B cell (primary cell): ENCODE measurements at regions not wholly inside any gene's neighbourhood (a gene's known extent, or its start where the extent isn't known, plus 50 kb on each side); places are given as distances from the start of the nearest gene placed in this dataset.

ENCODE experiments used
- ATAC-seq: fragments of 200-7000 bp; cut with Tn5 transposase; one replicate; pipeline ENCODE4 v1.10.0; 2021; ENCODE audit warnings: low read depth, mild to moderate bottlenecking, moderate number of reproducible peaks, moderate library complexity
- CTCF ChIA-PET: fragments of 350-600 bp; sonication (Branson Sonifier 250); formaldehyde crosslinking; loops from one replicate; lab custom pipeline; 2021; ENCODE audit warnings: antibody characterized with exemption, inconsistent platforms; lab: Charles Lee
- POLR2A ChIA-PET: fragments of 350-600 bp; sonication (Branson Sonifier 250); formaldehyde crosslinking; loops from one replicate; lab custom pipeline; 2021; ENCODE audit warnings: antibody characterized with exemption; lab: Charles Lee
- DNase-seq: peaks from one replicate; pipeline ENCODE4 v3.0.0; 2013
- H2AFZ ChIP-seq: 2 replicates; pipeline ENCODE4 v1.6.1; 2012; ENCODE audit warnings: mild to moderate bottlenecking, low read depth, low read length; ENCODE audit not compliant: insufficient read depth, poor library complexity, severe bottlenecking
- H3K27ac ChIP-seq, 2 donors: 1 replicate in 1 of 2; 2 replicates in 1 of 2; pipeline ENCODE4 v1.5.1; 2012 to 2013; ENCODE audit warnings: low read length in 2 of 2, mild to moderate bottlenecking in 2 of 2, moderate library complexity in 1 of 2
- H3K27me3 ChIP-seq, 4 experiments: fragments of 200-600 bp in 1 of 4; sonication (generic) in 1 of 4; replicated peaks in 1 of 4; 1 replicate in 2 of 4; 2 replicates in 2 of 4; pipeline versions ENCODE4 v1.6.1 to v1.7.0; 2013 to 2016; ENCODE audit warnings: low read length in 3 of 4, mild to moderate bottlenecking in 2 of 4, mixed read lengths in 1 of 4, moderate library complexity in 1 of 4; ENCODE audit not compliant: insufficient read depth in 4 of 4, control insufficient read depth in 3 of 4; ENCODE audit errors: control extremely low read depth in 1 of 4
- H3K36me3 ChIP-seq, 2 experiments: replicated peaks in 1 of 2; 1 replicate in 1 of 2; 2 replicates in 1 of 2; pipeline versions ENCODE4 v1.6.1 to v1.7.1; 2013; ENCODE audit warnings: low read length in 1 of 2; ENCODE audit not compliant: insufficient read depth in 2 of 2, control insufficient read depth in 1 of 2; ENCODE audit errors: control extremely low read depth in 1 of 2, extremely low read depth in 1 of 2
- H3K4me1 ChIP-seq, 2 donors: fragments of 200-600 bp in 1 of 2; sonication (generic) in 1 of 2; 1 replicate in 1 of 2; 2 replicates in 1 of 2; pipeline versions ENCODE4 v1.5.1 to v1.6.1; 2013 to 2017; ENCODE audit warnings: low read length in 2 of 2; ENCODE audit not compliant: control insufficient read depth in 2 of 2, insufficient read depth in 2 of 2
- H3K4me2 ChIP-seq: replicated peaks from 2 replicates; pipeline ENCODE3; 2012; ENCODE audit warnings: mild to moderate bottlenecking, low read depth, low read length; ENCODE audit not compliant: poor library complexity, severe bottlenecking
- H3K4me3 ChIP-seq, 5 experiments: fragments of 200-600 bp in 1 of 5; sonication (generic) in 1 of 5; 1 replicate in 3 of 5; 2 replicates in 2 of 5; pipeline versions ENCODE4 v1.5.1 to v1.7.0; 2011 to 2016; ENCODE audit warnings: low read length in 4 of 5, mild to moderate bottlenecking in 4 of 5, low read depth in 2 of 5, control low read depth in 1 of 5, moderate library complexity in 1 of 5; ENCODE audit not compliant: insufficient read depth in 1 of 5; ENCODE audit errors: control extremely low read depth in 1 of 5, extremely low read depth in 1 of 5
- H3K79me2 ChIP-seq: fragments of 200-600 bp; sonication (generic); one replicate; pipeline ENCODE4 v1.6.0; 2016; ENCODE audit warnings: low read length; ENCODE audit not compliant: control insufficient read depth, insufficient read depth
- H3K9ac ChIP-seq: fragments of 200-600 bp; sonication (generic); 2 replicates; pipeline ENCODE4 v1.6.1; 2017; ENCODE audit warnings: mild to moderate bottlenecking, low read length, moderate library complexity
- H3K9me3 ChIP-seq, 3 donors: one replicate each; pipeline versions ENCODE4 v1.6.1 to v1.7.1; 2013; ENCODE audit warnings: low read length in 2 of 3; ENCODE audit not compliant: control insufficient read depth in 2 of 3, insufficient read depth in 1 of 3; ENCODE audit errors: control extremely low read depth in 1 of 3
- H4K20me1 ChIP-seq: 2 replicates; pipeline ENCODE4 v1.6.0; 2012; ENCODE audit warnings: mild to moderate bottlenecking, low read length; ENCODE audit not compliant: insufficient read depth, control insufficient read depth, poor library complexity, severe bottlenecking
- H3K27ac Mint-ChIP-seq: one replicate; pipeline ENCODE4 v1.8.0; 2021; ENCODE audit warnings: mixed read lengths
- H3K27me3 Mint-ChIP-seq: one replicate; pipeline ENCODE4 v1.8.0; 2021; ENCODE audit warnings: mixed read lengths
- H3K4me1 Mint-ChIP-seq: one replicate; pipeline ENCODE4 v1.8.0; 2021; ENCODE audit warnings: mixed read lengths
- H3K4me3 Mint-ChIP-seq: one replicate; pipeline ENCODE4 v1.8.0; 2021; ENCODE audit warnings: mixed read lengths
- H3K9me3 Mint-ChIP-seq: one replicate; pipeline ENCODE4 v1.8.0; 2022; ENCODE audit warnings: mixed read lengths; ENCODE audit not compliant: insufficient read depth
- CTCF ChIP-seq: fragments of 200-600 bp; IDR thresholded peaks from one replicate; pipeline ENCODE4 v1.8.0; 2022; ENCODE audit warnings: antibody characterized with exemption, mild to moderate bottlenecking
- EZH2 ChIP-seq: IDR thresholded peaks from 2 replicates; pipeline ENCODE4 v1.6.1; 2012; ENCODE audit warnings: borderline replicate concordance, low read depth, mild to moderate bottlenecking, moderate library complexity, low read length; ENCODE audit not compliant: insufficient read depth, poor library complexity, severe bottlenecking
- WGBS: methylation state at CpG from one replicate; pipeline ENCODE4 v1.1.5; 2013; ENCODE audit warnings: missing lambda C conversion rate; ENCODE audit not compliant: insufficient coverage; 5-methylcytosine and 5-hydroxymethylcytosine counted together
- intact Hi-C: fragments of 100-400 bp; cut with micrococcal nuclease; formaldehyde crosslinking; loops from one replicate; pipeline ENCODE4 v1.10.0; 2022

- Histone ChIP-seq H3K27me3 (no peaks in the 10 kb centered on the region), H3K27ac (no peak overlapping the region), H3K4me2 (no peak overlapping the region), H3K9ac (no peak overlapping the region), H3K79me2 (no peaks in the 10 kb centered on the region), H3K4me3 (no peak overlapping the region), H3K36me3 (no peaks in the 10 kb centered on the region), H2AFZ (no peak overlapping the region), H4K20me1 (no peaks in the 10 kb centered on the region), H3K9me3 (no peaks in the 10 kb centered on the region), H3K4me1 (no peaks in the 10 kb centered on the region)
- ATAC-seq = no peak
- CTCF ChIA-PET = no interaction called here
- no peak for TF ChIP-seq EZH2
- TF ChIP-seq CTCF = no peak
- H3K27ac Mint-ChIP-seq = no peak overlapping the region
- intact Hi-C loops = no loop called here
- no peak overlapping the region for H3K4me3 Mint-ChIP-seq
- WGBS = 40% methylated on average over 2 of the region's 4 CpGs
- no peaks in the 10 kb centered on the region for H3K4me1 Mint-ChIP-seq
- DNase-seq = no peak
- H3K27me3 Mint-ChIP-seq = no peaks in the 10 kb centered on the region
- POLR2A ChIA-PET = no interaction called here
- H3K9me3 Mint-ChIP-seq = no peaks in the 10 kb centered on the region
These were observed 202.4 kb downstream of the CHIC2 start for GRCh38 chr4:53861856-53862610.

- no peak overlapping the region for H3K27ac ChIP-seq
- H3K9me3 Mint-ChIP-seq = no peaks in the 10 kb centered on the region
These were observed 205.1 kb downstream of the CHIC2 start for GRCh38 chr4:53859305-53859704.

More at GRCh38 chr4:53859305-53859704, 205.1 kb downstream of the CHIC2 start:
- H3K9ac ChIP-seq = no peak overlapping the region
- H3K9me3 ChIP-seq = no peaks in the 10 kb centered on the region
- H3K4me1 ChIP-seq = peaks cover 20 to 26% of the 10 kb centered on the region in 2 donors
- H2AFZ ChIP-seq = no peak overlapping the region
- no peak overlapping the region for H3K4me3 ChIP-seq
- ChIA-PET POLR2A (no interaction called here), CTCF (no interaction called here)
- H4K20me1 ChIP-seq = no peaks in the 10 kb centered on the region
- no peak overlapping the region for H3K4me2 ChIP-seq
- ATAC-seq (no peak), DNase-seq (no peak)
- intact Hi-C loops = no loop called here
- TF ChIP-seq EZH2 (no peak), CTCF (no peak)
- no peaks in the 10 kb centered on the region for H3K36me3 ChIP-seq
- H3K79me2 ChIP-seq = no peaks in the 10 kb centered on the region
- H3K27me3 ChIP-seq = no peaks in the 10 kb centered on the region
- H3K27ac Mint-ChIP-seq = no peak overlapping the region
- no peaks in the 10 kb centered on the region for H3K27me3 Mint-ChIP-seq
- H3K4me1 Mint-ChIP-seq = peaks cover 22% of the 10 kb centered on the region
- no peak overlapping the region for H3K4me3 Mint-ChIP-seq
